Ishikawa (cell line): ENCODE measurements at regions not wholly inside any gene's neighbourhood (a gene's known extent, or its start where the extent isn't known, plus 50 kb on each side); places are given as distances from the start of the nearest gene placed in this dataset.

Experiments
- CEBPB ChIP-seq: IDR thresholded peaks from 2 replicates; pipeline ENCODE4 v1.6.1; 2012
- CREB1 ChIP-seq: IDR thresholded peaks from 2 replicates; pipeline ENCODE4 v1.6.1; 2012; ENCODE audit warnings: low read depth
- EGR1 ChIP-seq: IDR thresholded peaks from 2 replicates; pipeline ENCODE4 v1.6.1; 2012
- EP300 ChIP-seq: IDR thresholded peaks from 2 replicates; pipeline ENCODE4 v1.6.1; 2012; ENCODE audit warnings: borderline replicate concordance
- FOXM1 ChIP-seq: IDR thresholded peaks from 2 replicates; pipeline ENCODE4 v1.6.1; 2012; ENCODE audit warnings: low read depth, borderline replicate concordance
- NFIC ChIP-seq: IDR thresholded peaks from 2 replicates; pipeline ENCODE4 v1.6.1; 2012
- RAD21 ChIP-seq: IDR thresholded peaks from 2 replicates; pipeline ENCODE4 v1.6.1; 2012; ENCODE audit warnings: low read depth
- TAF1 ChIP-seq: IDR thresholded peaks from 2 replicates; pipeline ENCODE4 v1.6.1; 2012; ENCODE audit warnings: low read depth, mild to moderate bottlenecking
- TCF12 ChIP-seq: IDR thresholded peaks from 2 replicates; pipeline ENCODE4 v1.6.1; 2012; ENCODE audit warnings: low read depth
- TEAD4 ChIP-seq: IDR thresholded peaks from 2 replicates; pipeline ENCODE4 v1.6.1; 2012
- USF1 ChIP-seq: IDR thresholded peaks from 2 replicates; pipeline ENCODE4 v1.6.1; 2012
- YY1 ChIP-seq: IDR thresholded peaks from 2 replicates; pipeline ENCODE4 v1.6.1; 2012; ENCODE audit warnings: low read depth
- ZBTB7A ChIP-seq: IDR thresholded peaks from 2 replicates; pipeline ENCODE4 v1.6.1; 2012; ENCODE audit warnings: low read depth
- TF ChIP-seq, protein P1 (sequence below): IDR thresholded peaks from 2 replicates; pipeline ENCODE4 v1.6.1; 2012
- TF ChIP-seq, protein P2 (sequence below): IDR thresholded peaks from 2 replicates; pipeline ENCODE4 v1.6.1; 2012; ENCODE audit warnings: low read depth, mild to moderate bottlenecking

GRCh38 chr16:29154676-29155121 lies 169.8 kb downstream of the LAT start:
- no peak for TF ChIP-seq NFIC
- TF ChIP-seq, protein P1, sequence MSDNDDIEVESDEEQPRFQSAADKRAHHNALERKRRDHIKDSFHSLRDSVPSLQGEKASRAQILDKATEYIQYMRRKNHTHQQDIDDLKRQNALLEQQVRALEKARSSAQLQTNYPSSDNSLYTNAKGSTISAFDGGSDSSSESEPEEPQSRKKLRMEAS = no peak
- TF ChIP-seq CREB1 = no peak
- TF ChIP-seq TAF1 = no peak
- TF ChIP-seq FOXM1 = no peak
- TF ChIP-seq, protein P2, sequence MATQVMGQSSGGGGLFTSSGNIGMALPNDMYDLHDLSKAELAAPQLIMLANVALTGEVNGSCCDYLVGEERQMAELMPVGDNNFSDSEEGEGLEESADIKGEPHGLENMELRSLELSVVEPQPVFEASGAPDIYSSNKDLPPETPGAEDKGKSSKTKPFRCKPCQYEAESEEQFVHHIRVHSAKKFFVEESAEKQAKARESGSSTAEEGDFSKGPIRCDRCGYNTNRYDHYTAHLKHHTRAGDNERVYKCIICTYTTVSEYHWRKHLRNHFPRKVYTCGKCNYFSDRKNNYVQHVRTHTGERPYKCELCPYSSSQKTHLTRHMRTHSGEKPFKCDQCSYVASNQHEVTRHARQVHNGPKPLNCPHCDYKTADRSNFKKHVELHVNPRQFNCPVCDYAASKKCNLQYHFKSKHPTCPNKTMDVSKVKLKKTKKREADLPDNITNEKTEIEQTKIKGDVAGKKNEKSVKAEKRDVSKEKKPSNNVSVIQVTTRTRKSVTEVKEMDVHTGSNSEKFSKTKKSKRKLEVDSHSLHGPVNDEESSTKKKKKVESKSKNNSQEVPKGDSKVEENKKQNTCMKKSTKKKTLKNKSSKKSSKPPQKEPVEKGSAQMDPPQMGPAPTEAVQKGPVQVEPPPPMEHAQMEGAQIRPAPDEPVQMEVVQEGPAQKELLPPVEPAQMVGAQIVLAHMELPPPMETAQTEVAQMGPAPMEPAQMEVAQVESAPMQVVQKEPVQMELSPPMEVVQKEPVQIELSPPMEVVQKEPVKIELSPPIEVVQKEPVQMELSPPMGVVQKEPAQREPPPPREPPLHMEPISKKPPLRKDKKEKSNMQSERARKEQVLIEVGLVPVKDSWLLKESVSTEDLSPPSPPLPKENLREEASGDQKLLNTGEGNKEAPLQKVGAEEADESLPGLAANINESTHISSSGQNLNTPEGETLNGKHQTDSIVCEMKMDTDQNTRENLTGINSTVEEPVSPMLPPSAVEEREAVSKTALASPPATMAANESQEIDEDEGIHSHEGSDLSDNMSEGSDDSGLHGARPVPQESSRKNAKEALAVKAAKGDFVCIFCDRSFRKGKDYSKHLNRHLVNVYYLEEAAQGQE = no peak
- TF ChIP-seq YY1 = no peak
- no peak for TF ChIP-seq EP300
- TF ChIP-seq ZBTB7A = no peak
- TF ChIP-seq TEAD4 = no peak
- TF ChIP-seq TCF12 = no peak
- no peak for TF ChIP-seq CEBPB
- TF ChIP-seq USF1 = no peak

GRCh38 chr16:29154088-29154487 lies 169.2 kb downstream of the LAT start:
- TF ChIP-seq TCF12 (no peak), EP300 (no peak), TAF1 (no peak), CEBPB (no peak), YY1 (no peak)

GRCh38 chr16:29151317-29151716 lies 166.5 kb downstream of the LAT start:
- TF ChIP-seq RAD21 (no peak), NFIC (no peak), EP300 (no peak), USF1 (no peak), FOXM1 (no peak), TAF1 (no peak)

- no peak for TF ChIP-seq TEAD4
- TF ChIP-seq, protein P1 = no peak
These were observed 164.0 kb downstream of the LAT start for GRCh38 chr16:29148867-29149272.

DNA sequence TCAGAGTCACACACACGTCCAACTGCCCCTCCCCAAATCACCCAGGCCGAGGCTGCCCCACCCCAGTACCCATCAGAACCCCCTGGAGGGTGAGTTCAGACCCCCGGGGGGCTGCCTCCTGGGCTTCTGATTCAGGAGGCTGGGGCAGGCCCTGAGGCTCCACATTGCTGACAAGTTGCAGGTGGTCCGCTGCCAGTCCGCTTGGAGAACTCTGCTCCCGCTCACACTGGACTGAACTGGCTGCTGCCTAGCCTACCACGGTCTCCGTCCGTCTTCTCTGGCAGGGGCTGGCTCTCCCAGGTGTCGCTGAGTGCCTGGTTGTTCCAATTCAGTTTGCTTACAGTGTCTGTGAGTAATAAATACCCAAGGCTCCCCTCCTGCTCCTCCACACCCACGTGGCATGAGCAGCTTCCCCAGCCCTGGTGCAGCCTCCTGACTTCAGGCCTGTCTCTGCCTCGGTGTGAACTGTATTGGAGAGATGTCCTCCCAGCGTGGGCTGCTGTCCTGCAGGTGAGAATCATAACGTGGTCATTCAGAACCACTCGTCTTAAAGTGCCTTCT lies 163.4 kb downstream of the LAT start:
- no peak for TF ChIP-seq RAD21
- TF ChIP-seq USF1 = no peak
- TF ChIP-seq TAF1 = no peak
- TF ChIP-seq NFIC = no peak
- TF ChIP-seq TEAD4 = no peak
- TF ChIP-seq CEBPB = no peak
- TF ChIP-seq CREB1 = no peak
- TF ChIP-seq EP300 = no peak
- TF ChIP-seq TCF12 = no peak
- no peak for TF ChIP-seq EGR1
- TF ChIP-seq YY1 = no peak
- TF ChIP-seq, protein P2 = no peak
- no peak for TF ChIP-seq FOXM1
- TF ChIP-seq, protein P1 = no peak
- TF ChIP-seq ZBTB7A = no peak

DNA sequence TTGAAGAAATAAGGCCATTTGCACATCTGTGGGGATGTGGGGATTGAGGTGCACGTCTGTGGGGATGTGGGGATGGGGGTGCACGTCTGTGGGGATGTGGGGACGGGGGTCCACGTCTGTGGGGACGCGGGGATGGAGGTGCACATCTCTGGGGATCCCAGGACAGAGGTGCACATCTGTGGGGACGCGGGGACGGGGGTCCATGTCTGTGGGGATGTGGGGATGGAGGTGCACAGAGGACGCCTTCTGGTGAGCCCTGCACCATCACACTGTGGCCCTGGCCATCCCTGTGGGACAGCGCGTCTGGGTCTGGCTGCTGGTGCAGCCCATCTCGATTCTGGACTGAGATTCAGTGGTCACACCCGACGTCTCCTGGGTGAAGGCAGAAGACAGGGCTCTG lies 161.4 kb downstream of the LAT start:
- TF ChIP-seq ZBTB7A = no peak
- TF ChIP-seq, protein P2 = no peak
- no peak for TF ChIP-seq USF1
- no peak for TF ChIP-seq FOXM1
- TF ChIP-seq YY1 = no peak
- no peak for TF ChIP-seq CEBPB
- no peak for TF ChIP-seq TEAD4
- no peak for TF ChIP-seq EGR1
- TF ChIP-seq TCF12 = no peak
- TF ChIP-seq TAF1 = no peak
- no peak for TF ChIP-seq EP300
- no peak for TF ChIP-seq NFIC
